Keratinocyte (primary cell): ENCODE measurements at regions not wholly inside any gene's neighbourhood (a gene's known extent, or its start where the extent isn't known, plus 50 kb on each side); places are given as distances from the start of the nearest gene placed in this dataset.
"Not testable (repeated sequence)": the region's sequence is repeated elsewhere in the genome, so short reads cannot be mapped to it uniquely, and the experiment has no call there.

Experiments used
- DNase-seq: peaks from one replicate; pipeline ENCODE4 v3.0.0-alpha.2; 2011; ENCODE audit warnings: low read depth, missing footprints, low spot score
- FAIRE-seq: peaks from 2 replicates; lab custom pipeline; 2011; peaks lifted over from hg19 to GRCh38; lab: Jason Lieb, UNC
- H2AFZ ChIP-seq: 2 replicates; pipeline ENCODE4 v1.6.0; 2012; ENCODE audit warnings: low read length, control low read depth, inconsistent platforms; ENCODE audit not compliant: control insufficient read depth
- H3K27ac ChIP-seq: 2 replicates; pipeline ENCODE4 v1.5.1; 2011; ENCODE audit warnings: low read length; ENCODE audit not compliant: control insufficient read depth, insufficient read depth
- H3K27me3 ChIP-seq: 3 replicates; pipeline ENCODE4 v1.6.0; 2011; ENCODE audit warnings: low read length; ENCODE audit not compliant: control insufficient read depth, insufficient read depth; ENCODE audit errors: extremely low read depth
- H3K36me3 ChIP-seq, 2 experiments: 2 replicates in 1 of 2; 3 replicates in 1 of 2; pipeline ENCODE4 v1.5.1; 2011; ENCODE audit warnings: low read length in 2 of 2, mild to moderate bottlenecking in 1 of 2; ENCODE audit not compliant: control insufficient read depth in 2 of 2, insufficient read depth in 2 of 2; ENCODE audit errors: extremely low read depth in 1 of 2
- H3K4me1 ChIP-seq: 3 replicates; pipeline ENCODE4 v1.5.1; 2011; ENCODE audit warnings: low read length; ENCODE audit not compliant: control insufficient read depth, insufficient read depth; ENCODE audit errors: extremely low read depth
- H3K4me2 ChIP-seq: 3 replicates; pipeline ENCODE4 v1.6.0; 2011; ENCODE audit warnings: low read depth, low read length; ENCODE audit not compliant: control insufficient read depth, insufficient read depth; ENCODE audit errors: extremely low read depth
- H3K4me3 ChIP-seq, 3 experiments: fragments of 200-600 bp in 1 of 3; sonication (generic) in 1 of 3; 2 replicates in 2 of 3; 3 replicates in 1 of 3; pipeline ENCODE4 v1.5.1; 2011 to 2016; ENCODE audit warnings: low read length in 3 of 3, mild to moderate bottlenecking in 3 of 3, control low read depth in 2 of 3, inconsistent platforms in 1 of 3, low read depth in 1 of 3, mixed read lengths in 1 of 3, mixed run types in 1 of 3, moderate library complexity in 1 of 3; ENCODE audit not compliant: control insufficient read depth in 2 of 3, insufficient read depth in 2 of 3; ENCODE audit errors: extremely low read depth in 1 of 3
- H3K79me2 ChIP-seq: 2 replicates; pipeline ENCODE4 v1.6.0; 2012; ENCODE audit warnings: low read length; ENCODE audit not compliant: control insufficient read depth, insufficient read depth
- H3K9ac ChIP-seq: 3 replicates; pipeline ENCODE4 v1.6.0; 2011; ENCODE audit warnings: low read length; ENCODE audit not compliant: control insufficient read depth, insufficient read depth; ENCODE audit errors: extremely low read depth
- H3K9me1 ChIP-seq: 3 replicates; pipeline ENCODE4 v1.6.0; 2011; ENCODE audit warnings: low read length; ENCODE audit not compliant: control insufficient read depth, insufficient read depth; ENCODE audit errors: extremely low read depth
- H3K9me3 ChIP-seq: 2 replicates; pipeline ENCODE4 v1.5.1; 2012; ENCODE audit warnings: low read depth, low read length; ENCODE audit not compliant: control insufficient read depth
- H4K20me1 ChIP-seq: 3 replicates; pipeline ENCODE4 v1.6.0; 2011; ENCODE audit warnings: low read length; ENCODE audit not compliant: control insufficient read depth, insufficient read depth; ENCODE audit errors: extremely low read depth
- EZH2 ChIP-seq: IDR thresholded peaks from one replicate; pipeline ENCODE4 v1.6.1; 2012; ENCODE audit warnings: inconsistent platforms, mild to moderate bottlenecking, low read length, moderate library complexity
- dilution Hi-C: fragments of 300-500 bp; cut with MboI; formaldehyde crosslinking; loops from one replicate; pipeline ENCODE4 v1.7.0; 2020; ENCODE audit warnings: low sequenced_read_pairs; ENCODE audit not compliant: extremely low pct_ligation_motif_present
- TF ChIP-seq, protein P1 (sequence below), 3 experiments: IDR thresholded peaks in 1 of 3; conservative IDR thresholded peaks in 1 of 3; optimal IDR thresholded peaks in 1 of 3; 2 replicates in 2 of 3; 3 replicates in 1 of 3; pipeline versions ENCODE3 to v1.5.1; 2011; ENCODE audit warnings: low read length in 3 of 3, mild to moderate bottlenecking in 3 of 3, moderate library complexity in 2 of 3, control low read depth in 1 of 3, inconsistent platforms in 1 of 3; ENCODE audit not compliant: insufficient read depth in 2 of 3; ENCODE audit errors: extremely low read depth in 1 of 3

DNA sequence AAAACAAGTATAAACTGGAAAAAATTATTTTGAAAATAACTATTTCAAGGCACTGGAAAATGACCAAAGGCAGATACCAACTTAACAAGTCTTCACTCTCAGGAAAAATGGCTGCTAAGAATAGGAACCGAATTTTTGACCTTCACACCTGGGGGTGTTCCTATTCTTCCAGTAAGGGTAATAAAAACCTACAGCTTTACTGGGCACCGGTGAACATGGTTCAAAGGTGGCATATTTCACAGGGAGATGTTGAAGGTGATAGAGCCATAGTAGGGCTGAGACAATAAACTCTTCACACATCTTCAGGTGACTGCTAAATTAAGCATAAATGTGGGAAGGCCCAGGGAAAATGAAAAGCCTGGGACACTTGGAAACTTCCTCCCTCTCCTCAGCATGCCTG is 65.4 kb upstream of the IFFO2 start:
- Histone ChIP-seq H3K79me2 (no peaks in the 10 kb centered on the region), H3K4me2 (no peak overlapping the region), H3K36me3 (no peaks in the 10 kb centered on the region), H3K9me1 (no peaks in the 10 kb centered on the region), H2AFZ (peak overlapping the region; percentile 64), H3K27me3 (no peaks in the 10 kb centered on the region), H3K9ac (no peak overlapping the region), H3K27ac (no peak overlapping the region), H3K4me1 (no peaks in the 10 kb centered on the region), H3K9me3 (no peaks in the 10 kb centered on the region), H3K4me3 (no peak overlapping the region), H4K20me1 (no peaks in the 10 kb centered on the region)
- DNase-seq (no peak), FAIRE-seq (no peak)
- TF ChIP-seq EZH2 = no peak
- TF ChIP-seq, protein P1, sequence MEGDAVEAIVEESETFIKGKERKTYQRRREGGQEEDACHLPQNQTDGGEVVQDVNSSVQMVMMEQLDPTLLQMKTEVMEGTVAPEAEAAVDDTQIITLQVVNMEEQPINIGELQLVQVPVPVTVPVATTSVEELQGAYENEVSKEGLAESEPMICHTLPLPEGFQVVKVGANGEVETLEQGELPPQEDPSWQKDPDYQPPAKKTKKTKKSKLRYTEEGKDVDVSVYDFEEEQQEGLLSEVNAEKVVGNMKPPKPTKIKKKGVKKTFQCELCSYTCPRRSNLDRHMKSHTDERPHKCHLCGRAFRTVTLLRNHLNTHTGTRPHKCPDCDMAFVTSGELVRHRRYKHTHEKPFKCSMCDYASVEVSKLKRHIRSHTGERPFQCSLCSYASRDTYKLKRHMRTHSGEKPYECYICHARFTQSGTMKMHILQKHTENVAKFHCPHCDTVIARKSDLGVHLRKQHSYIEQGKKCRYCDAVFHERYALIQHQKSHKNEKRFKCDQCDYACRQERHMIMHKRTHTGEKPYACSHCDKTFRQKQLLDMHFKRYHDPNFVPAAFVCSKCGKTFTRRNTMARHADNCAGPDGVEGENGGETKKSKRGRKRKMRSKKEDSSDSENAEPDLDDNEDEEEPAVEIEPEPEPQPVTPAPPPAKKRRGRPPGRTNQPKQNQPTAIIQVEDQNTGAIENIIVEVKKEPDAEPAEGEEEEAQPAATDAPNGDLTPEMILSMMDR (optimal IDR thresholded peaks at IDR 0.05 in 1 of 3, IDR thresholded peaks at IDR 0.05 in 1 of 3, conservative IDR thresholded peaks at IDR 0.05 in 1 of 3; ENCODE audit: extremely low read depth in 1 of 3, insufficient read depth in 2 of 3, low read length in 3 of 3) = no peak
- dilution Hi-C loops = no loop called here

DNA sequence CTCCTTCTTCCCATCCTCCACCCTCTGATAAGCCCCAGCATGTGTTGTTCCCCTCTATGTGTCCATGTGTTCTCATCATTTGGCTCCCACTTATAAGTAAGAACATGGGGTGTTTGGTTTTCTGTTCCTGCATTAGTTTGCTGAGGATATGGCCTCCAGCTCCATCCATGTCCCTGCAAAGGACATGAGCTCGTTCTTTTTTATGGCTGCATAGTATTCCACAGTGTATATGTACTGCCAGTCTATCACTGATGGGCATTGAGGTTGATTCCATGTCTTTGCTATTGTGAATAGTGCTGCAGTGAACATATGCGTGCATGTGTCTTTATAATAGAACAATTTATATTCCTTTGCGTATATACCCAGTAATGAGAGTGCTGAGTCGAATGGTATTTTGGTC is 62.8 kb upstream of the IFFO2 start:
- H3K27ac ChIP-seq, H3K4me2 ChIP-seq, DNase-seq, dilution Hi-C loops, H3K9ac ChIP-seq, FAIRE-seq, H3K27me3 ChIP-seq, H3K79me2 ChIP-seq, H3K4me3 ChIP-seq, H4K20me1 ChIP-seq, H3K9me1 ChIP-seq, H3K9me3 ChIP-seq, H3K4me1 ChIP-seq, H3K36me3 ChIP-seq, H2AFZ ChIP-seq: not testable (repeated sequence)

- no peak overlapping the region for H3K9ac ChIP-seq
- H3K27me3 ChIP-seq = no peaks in the 10 kb centered on the region
- no peak overlapping the region for H3K4me3 ChIP-seq
- no peaks in the 10 kb centered on the region for H3K36me3 ChIP-seq
- no peak overlapping the region for H3K27ac ChIP-seq
- H3K9me1 ChIP-seq = peaks cover 2% of the 10 kb centered on the region
- H3K9me3 ChIP-seq = no peaks in the 10 kb centered on the region
- no peaks in the 10 kb centered on the region for H3K79me2 ChIP-seq
- H3K4me2 ChIP-seq = no peak overlapping the region
- dilution Hi-C loops = no loop called here
- TF ChIP-seq EZH2 = no peak
- TF ChIP-seq, protein P1 (optimal IDR thresholded peaks at IDR 0.05 in 1 of 3, IDR thresholded peaks at IDR 0.05 in 1 of 3, conservative IDR thresholded peaks at IDR 0.05 in 1 of 3; ENCODE audit: extremely low read depth in 1 of 3, insufficient read depth in 2 of 3, low read length in 3 of 3) = no peak
- FAIRE-seq (no peak), DNase-seq (no peak)
- no peak overlapping the region for H2AFZ ChIP-seq
- peaks cover 24% of the 10 kb centered on the region for H3K4me1 ChIP-seq
- H4K20me1 ChIP-seq = no peaks in the 10 kb centered on the region
These were observed 59.0 kb upstream of the IFFO2 start for GRCh38 chr1:19015476-19015875.
